ENCODE measurements at regions not wholly inside any gene's neighbourhood (a gene's known extent, or its start where the extent isn't known, plus 50 kb on each side); places are given as distances from the start of the nearest gene placed in this dataset.

- no peak overlapping the region for H3K4me3 ChIP-seq (ENCODE audit: low read depth, poor library complexity, severe bottlenecking)
- intact Hi-C loops (cut with DNase I; ENCODE audit: low total_unique reads), result no loop called here
- 59 to 66% methylated on average over 4 of the region's 4 CpGs for WGBS, 2 donors
- TF ChIP-seq CTCF (IDR thresholded peaks at IDR 0.05) (no peak), POLR2A (IDR thresholded peaks at IDR 0.05) (no peak)
- no peak for DNase-seq (ENCODE audit: low spot score in 2 of 2)
Observed at GRCh38 chr6:91433660-91434534, 847.0 kb upstream of the MAP3K7 start.

GRCh38 chr6:91428953-91429560, 842.2 kb upstream of the MAP3K7 start:
- no peak for DNase-seq (ENCODE audit: low spot score in 2 of 2)
- no peak for TF ChIP-seq CTCF (IDR thresholded peaks at IDR 0.05)
- no peak for TF ChIP-seq POLR2A (IDR thresholded peaks at IDR 0.05)
- intact Hi-C loops (cut with DNase I; ENCODE audit: low total_unique reads), result no loop called here
- H3K4me3 ChIP-seq (ENCODE audit: low read depth, poor library complexity, severe bottlenecking), result no peak overlapping the region

GRCh38 chr6:91428296-91428695, 841.4 kb upstream of the MAP3K7 start:
- intact Hi-C loops (cut with DNase I; ENCODE audit: low total_unique reads), result no loop called here
- no peak for DNase-seq (ENCODE audit: low spot score in 2 of 2)
- no peak overlapping the region for H3K4me3 ChIP-seq (ENCODE audit: low read depth, poor library complexity, severe bottlenecking)
- WGBS, 2 donors, result 53 to 55% methylated on average over 3 of the region's 3 CpGs
- no peak for TF ChIP-seq CTCF (IDR thresholded peaks at IDR 0.05)
- no peak for TF ChIP-seq POLR2A (IDR thresholded peaks at IDR 0.05)

- WGBS, 2 donors, result 0 to 83% methylated on average over 1 of the region's 1 CpG
Observed at GRCh38 chr6:91420243-91420642, 833.4 kb upstream of the MAP3K7 start.

GRCh38 chr6:91415031-91415605, 828.2 kb upstream of the MAP3K7 start:
- no peak for TF ChIP-seq CTCF (IDR thresholded peaks at IDR 0.05)
- TF ChIP-seq POLR2A (IDR thresholded peaks at IDR 0.05), result no peak
- intact Hi-C loops (cut with DNase I; ENCODE audit: low total_unique reads), result no loop called here
- WGBS, 2 donors, result 48 to 51% methylated on average over 4 of the region's 4 CpGs
- no peak overlapping the region for H3K4me3 ChIP-seq (ENCODE audit: low read depth, poor library complexity, severe bottlenecking)
- DNase-seq (ENCODE audit: low spot score in 2 of 2), result no peak

More at GRCh38 chr6:91420243-91420642, 833.4 kb upstream of the MAP3K7 start:
- intact Hi-C loops (cut with DNase I; ENCODE audit: low total_unique reads), result no loop called here
- no peak overlapping the region for H3K4me3 ChIP-seq (ENCODE audit: low read depth, poor library complexity, severe bottlenecking)
- no peak for DNase-seq (ENCODE audit: low spot score in 2 of 2)
- no peak for TF ChIP-seq POLR2A (IDR thresholded peaks at IDR 0.05)
- TF ChIP-seq CTCF (IDR thresholded peaks at IDR 0.05), result no peak
